Central memory CD8-positive, alpha-beta T cell (primary cell): ENCODE measurements at regions not wholly inside any gene's neighbourhood (a gene's known extent, or its start where the extent isn't known, plus 50 kb on each side); places are given as distances from the start of the nearest gene placed in this dataset.
"Not testable (repeated sequence)": the region's sequence is repeated elsewhere in the genome, so short reads cannot be mapped to it uniquely, and the experiment has no call there.

Experiments used
- ATAC-seq: fragments of 150-1000 bp; cut with Tn5 transposase; replicated peaks from 2 replicates; pipeline ENCODE4 v1.10.0; 2022; ENCODE audit warnings: mild to moderate bottlenecking, moderate FRiP score, moderate number of reproducible peaks; ENCODE audit not compliant: poor library complexity, severe bottlenecking; ENCODE audit errors: extremely low read depth
- DNase-seq, 2 donors: peaks; one replicate each; pipeline ENCODE4 v3.0.0; 2021; ENCODE audit warnings: low spot score in 2 of 2
- H3K27ac Mint-ChIP-seq: one replicate; pipeline ENCODE4 v1.8.0; 2022; ENCODE audit warnings: low read depth, mild to moderate bottlenecking, moderate library complexity, mixed read lengths
- H3K27me3 Mint-ChIP-seq: one replicate; pipeline ENCODE4 v1.8.0; 2022; ENCODE audit warnings: mixed read lengths
- H3K36me3 Mint-ChIP-seq: one replicate; pipeline ENCODE4 v1.8.0; 2022; ENCODE audit warnings: mild to moderate bottlenecking, moderate library complexity, mixed read lengths; ENCODE audit not compliant: insufficient read depth
- H3K4me1 Mint-ChIP-seq: one replicate; pipeline ENCODE4 v1.8.0; 2022; ENCODE audit warnings: mixed read lengths
- H3K4me3 Mint-ChIP-seq: one replicate; pipeline ENCODE4 v1.8.0; 2022; ENCODE audit warnings: mild to moderate bottlenecking, moderate library complexity, mixed read lengths
- H3K9me3 Mint-ChIP-seq: one replicate; pipeline ENCODE4 v1.8.0; 2022; ENCODE audit warnings: mixed read lengths

- not testable (repeated sequence) for H3K4me1 Mint-ChIP-seq, H3K4me3 Mint-ChIP-seq, H3K9me3 Mint-ChIP-seq, DNase-seq, H3K27me3 Mint-ChIP-seq, ATAC-seq, H3K27ac Mint-ChIP-seq, H3K36me3 Mint-ChIP-seq
Observed at GRCh38 chr2:111428915-111429314, 308.2 kb downstream of the BCL2L11 start.

DNA sequence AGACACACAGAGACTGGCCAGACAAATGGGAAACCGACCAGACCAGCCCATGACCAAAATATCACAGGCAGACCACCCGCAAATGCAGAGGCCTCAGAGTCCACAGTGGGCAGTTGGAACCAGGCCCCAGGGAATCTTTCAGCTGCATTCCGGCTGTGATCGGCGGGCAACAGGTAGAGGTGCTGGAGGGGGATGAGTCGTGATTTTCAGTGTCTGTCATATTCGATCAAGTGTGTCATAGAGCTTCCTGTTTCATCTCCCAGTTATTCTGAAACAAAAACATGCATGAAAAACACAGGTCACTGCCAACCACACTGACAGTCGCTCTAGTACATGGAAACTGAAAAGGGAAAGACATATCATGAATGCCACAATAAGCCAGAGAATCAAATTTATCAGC, 308.6 kb downstream of the BCL2L11 start:
- not testable (repeated sequence) for H3K36me3 Mint-ChIP-seq, H3K9me3 Mint-ChIP-seq, H3K27ac Mint-ChIP-seq, H3K27me3 Mint-ChIP-seq, H3K4me1 Mint-ChIP-seq, DNase-seq, H3K4me3 Mint-ChIP-seq
- peak; percentile 16 for ATAC-seq

GRCh38 chr2:111430817-111431661, 310.3 kb downstream of the BCL2L11 start:
- DNase-seq, H3K36me3 Mint-ChIP-seq, H3K4me3 Mint-ChIP-seq, H3K4me1 Mint-ChIP-seq, H3K9me3 Mint-ChIP-seq, ATAC-seq, H3K27me3 Mint-ChIP-seq, H3K27ac Mint-ChIP-seq: not testable (repeated sequence)

DNA sequence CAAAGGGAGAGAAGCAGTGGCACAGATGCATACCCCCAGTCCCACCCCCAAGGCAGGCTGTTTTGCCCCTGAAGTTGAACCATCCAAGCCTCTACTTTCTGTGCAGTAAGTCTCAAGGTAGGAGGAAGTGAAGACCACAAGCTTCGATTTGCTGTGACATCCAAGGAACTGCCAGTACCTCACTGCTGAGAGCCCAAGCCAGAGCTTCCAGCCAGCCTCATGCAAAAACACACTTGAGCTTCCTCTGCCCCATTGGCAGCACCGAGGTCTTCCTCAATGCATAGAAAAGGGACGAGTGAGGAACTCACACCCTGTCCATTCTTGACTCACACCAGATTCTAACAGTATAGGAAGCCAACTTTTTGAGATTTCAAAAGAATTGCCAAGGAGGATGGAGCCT, 311.7 kb downstream of the BCL2L11 start:
- not testable (repeated sequence) for H3K4me3 Mint-ChIP-seq, H3K4me1 Mint-ChIP-seq, DNase-seq, H3K9me3 Mint-ChIP-seq, H3K36me3 Mint-ChIP-seq, H3K27me3 Mint-ChIP-seq, H3K27ac Mint-ChIP-seq
- ATAC-seq = peak; percentile 8

DNA sequence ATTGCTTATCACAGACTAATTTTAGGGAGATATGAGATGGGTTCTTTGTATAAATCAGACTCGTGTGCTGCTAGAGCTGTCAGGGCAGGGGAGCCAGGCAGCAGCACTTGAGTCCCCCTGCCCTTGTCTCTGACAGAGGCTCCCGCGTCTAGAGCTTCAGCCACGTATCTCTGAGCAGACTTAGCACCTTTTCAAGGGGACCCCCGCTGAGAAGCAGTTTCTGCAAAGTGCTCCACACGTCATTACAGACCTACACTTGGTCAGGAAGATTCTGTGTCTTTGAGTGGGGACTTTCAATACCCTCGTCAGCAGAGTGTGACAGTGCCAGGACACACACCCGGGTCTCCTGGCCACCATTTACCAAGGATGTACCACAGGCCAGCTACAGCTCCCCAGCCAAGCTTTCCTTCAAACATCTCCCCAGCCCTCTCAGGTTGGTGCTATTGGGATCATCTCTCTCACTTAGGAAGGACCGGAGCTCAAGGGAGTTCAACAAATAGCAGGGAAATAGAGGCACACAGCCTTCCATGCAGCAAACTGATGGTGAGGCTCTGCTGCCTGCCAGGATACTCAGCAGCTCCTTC, 312.3 kb downstream of the BCL2L11 start:
- not testable (repeated sequence) for H3K27me3 Mint-ChIP-seq, H3K27ac Mint-ChIP-seq, H3K4me3 Mint-ChIP-seq

GRCh38 chr2:111433892-111434607, 313.3 kb downstream of the BCL2L11 start:
- not testable (repeated sequence) for H3K4me1 Mint-ChIP-seq, H3K36me3 Mint-ChIP-seq, ATAC-seq, H3K9me3 Mint-ChIP-seq, H3K4me3 Mint-ChIP-seq, H3K27ac Mint-ChIP-seq, H3K27me3 Mint-ChIP-seq, DNase-seq

More for the DNA sequence above, 312.3 kb downstream of the BCL2L11 start:
- H3K36me3 Mint-ChIP-seq, DNase-seq, H3K4me1 Mint-ChIP-seq, H3K9me3 Mint-ChIP-seq: not testable (repeated sequence)
- peak; percentile 70 for ATAC-seq

- DNase-seq, H3K4me3 Mint-ChIP-seq, H3K9me3 Mint-ChIP-seq, ATAC-seq, H3K27ac Mint-ChIP-seq, H3K36me3 Mint-ChIP-seq, H3K27me3 Mint-ChIP-seq, H3K4me1 Mint-ChIP-seq: not testable (repeated sequence)
Observed at GRCh38 chr2:111434608-111434939, 313.9 kb downstream of the BCL2L11 start.

DNA sequence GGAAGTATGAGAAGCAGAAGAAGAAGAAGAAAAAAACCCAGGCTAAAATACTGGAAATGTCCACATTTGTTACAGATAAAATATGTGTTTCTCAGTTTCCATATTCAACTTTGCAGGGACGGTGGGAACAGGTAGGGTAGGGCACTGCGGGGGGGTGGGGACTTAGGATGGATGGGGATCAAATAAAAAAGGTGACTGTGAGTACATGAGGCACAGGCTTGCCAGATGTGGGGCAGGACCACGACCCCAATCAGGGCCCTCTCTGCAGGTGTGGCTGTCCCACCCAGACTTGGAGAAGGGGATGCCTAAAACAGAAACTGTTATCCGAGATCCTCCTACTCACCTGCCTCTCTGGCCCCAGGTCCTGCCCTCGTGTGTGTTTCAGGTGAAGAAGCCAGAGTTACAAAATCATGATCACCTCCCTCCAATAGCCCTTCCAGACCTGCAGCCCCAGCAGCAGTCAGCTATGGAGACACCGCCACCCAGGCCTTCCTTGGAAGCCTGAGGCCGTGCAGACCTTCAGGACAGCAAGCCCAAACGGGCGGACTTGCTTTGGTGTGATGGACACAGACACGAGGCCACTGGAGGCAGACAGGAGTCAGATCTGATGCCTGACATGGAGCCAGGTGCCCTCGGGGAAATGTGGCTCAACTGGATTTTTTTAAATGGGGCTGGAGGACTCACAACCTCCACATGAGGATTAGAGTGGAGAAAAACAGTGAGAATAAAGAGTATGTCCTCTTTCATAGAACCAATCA, 315.0 kb downstream of the BCL2L11 start:
- not testable (repeated sequence) for H3K27ac Mint-ChIP-seq, H3K36me3 Mint-ChIP-seq, DNase-seq, H3K9me3 Mint-ChIP-seq, H3K4me3 Mint-ChIP-seq, ATAC-seq, H3K4me1 Mint-ChIP-seq, H3K27me3 Mint-ChIP-seq

- not testable (repeated sequence) for ATAC-seq, H3K4me1 Mint-ChIP-seq, H3K27ac Mint-ChIP-seq, H3K4me3 Mint-ChIP-seq, H3K36me3 Mint-ChIP-seq, H3K9me3 Mint-ChIP-seq, DNase-seq, H3K27me3 Mint-ChIP-seq
Observed at GRCh38 chr2:111436411-111436810, 315.7 kb downstream of the BCL2L11 start.

DNA sequence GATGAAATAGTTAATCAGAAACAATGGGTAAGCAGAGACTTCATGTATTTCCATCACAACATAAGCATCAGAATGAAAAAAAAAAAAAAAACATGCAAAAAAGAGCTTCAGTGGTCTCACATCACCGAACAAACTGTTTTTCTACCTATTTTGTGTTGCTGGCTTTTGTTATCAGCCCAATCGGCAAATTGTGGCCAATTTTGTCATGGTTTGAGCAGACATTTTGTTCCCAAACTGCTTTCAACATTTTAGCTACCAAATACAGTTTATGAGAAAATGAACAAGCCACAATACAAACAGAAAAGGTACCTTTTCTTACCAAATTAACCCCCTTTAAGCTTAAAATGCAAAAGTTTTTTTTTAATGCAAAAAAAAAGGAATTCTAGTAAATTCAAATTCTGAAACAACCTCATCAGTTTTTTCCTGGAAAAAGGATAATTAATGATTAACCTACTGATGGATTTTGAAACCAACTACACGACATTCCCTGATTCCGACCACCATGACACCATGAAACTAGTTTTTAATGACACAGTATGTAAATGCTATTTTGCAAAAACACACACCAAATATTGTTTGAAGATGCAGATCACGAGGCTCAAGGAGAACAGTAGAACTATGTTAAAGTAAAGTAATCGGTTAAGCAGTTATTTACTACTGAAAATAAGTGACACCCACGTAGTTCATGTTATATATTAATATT, 316.7 kb downstream of the BCL2L11 start:
- H3K27me3 Mint-ChIP-seq, H3K4me1 Mint-ChIP-seq, H3K36me3 Mint-ChIP-seq, DNase-seq, H3K9me3 Mint-ChIP-seq, H3K4me3 Mint-ChIP-seq, H3K27ac Mint-ChIP-seq: not testable (repeated sequence)
- peak; percentile 27 for ATAC-seq

GRCh38 chr2:111438161-111438560, 317.4 kb downstream of the BCL2L11 start:
- not testable (repeated sequence) for DNase-seq, H3K9me3 Mint-ChIP-seq, H3K4me3 Mint-ChIP-seq, H3K27ac Mint-ChIP-seq, H3K27me3 Mint-ChIP-seq, H3K36me3 Mint-ChIP-seq, H3K4me1 Mint-ChIP-seq, ATAC-seq

DNA sequence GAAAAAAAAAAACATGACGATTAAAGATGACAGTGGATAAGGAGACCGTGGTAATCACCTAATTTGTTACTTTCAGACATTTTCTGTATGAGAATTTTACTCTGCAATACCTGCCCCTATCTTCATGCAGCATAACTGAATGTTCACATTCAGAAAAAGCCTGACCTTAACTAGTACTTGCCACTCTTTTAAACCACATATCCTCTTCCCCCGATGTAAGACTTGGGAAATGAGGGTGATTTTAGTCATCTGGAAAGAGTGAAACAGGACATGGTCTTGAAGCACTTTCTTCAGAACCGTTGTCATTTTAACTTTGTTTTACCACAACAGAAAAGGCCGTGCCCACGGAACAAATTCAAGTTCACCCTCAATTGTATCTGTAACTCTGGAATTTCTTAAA, 318.5 kb downstream of the BCL2L11 start:
- H3K9me3 Mint-ChIP-seq, H3K36me3 Mint-ChIP-seq, H3K4me3 Mint-ChIP-seq, ATAC-seq, DNase-seq, H3K4me1 Mint-ChIP-seq, H3K27ac Mint-ChIP-seq, H3K27me3 Mint-ChIP-seq: not testable (repeated sequence)
